ENCODE measurements at regions not wholly inside any gene's neighbourhood (a gene's known extent, or its start where the extent isn't known, plus 50 kb on each side); places are given as distances from the start of the nearest gene placed in this dataset.

GRCh38 chr5:121748686-121749085, 103.0 kb upstream of the FTMT start:
- Mint-ChIP-seq H3K9me3 (no peaks in the 10 kb centered on the region), H3K27me3 (ENCODE audit: low read depth) (peaks cover 3% of the 10 kb centered on the region), H3K4me1 (no peaks in the 10 kb centered on the region), H3K27ac (no peak overlapping the region), H3K4me3 (no peak overlapping the region), H3K36me3 (ENCODE audit: low read depth) (no peaks in the 10 kb centered on the region)
- TF ChIP-seq, protein P1, sequence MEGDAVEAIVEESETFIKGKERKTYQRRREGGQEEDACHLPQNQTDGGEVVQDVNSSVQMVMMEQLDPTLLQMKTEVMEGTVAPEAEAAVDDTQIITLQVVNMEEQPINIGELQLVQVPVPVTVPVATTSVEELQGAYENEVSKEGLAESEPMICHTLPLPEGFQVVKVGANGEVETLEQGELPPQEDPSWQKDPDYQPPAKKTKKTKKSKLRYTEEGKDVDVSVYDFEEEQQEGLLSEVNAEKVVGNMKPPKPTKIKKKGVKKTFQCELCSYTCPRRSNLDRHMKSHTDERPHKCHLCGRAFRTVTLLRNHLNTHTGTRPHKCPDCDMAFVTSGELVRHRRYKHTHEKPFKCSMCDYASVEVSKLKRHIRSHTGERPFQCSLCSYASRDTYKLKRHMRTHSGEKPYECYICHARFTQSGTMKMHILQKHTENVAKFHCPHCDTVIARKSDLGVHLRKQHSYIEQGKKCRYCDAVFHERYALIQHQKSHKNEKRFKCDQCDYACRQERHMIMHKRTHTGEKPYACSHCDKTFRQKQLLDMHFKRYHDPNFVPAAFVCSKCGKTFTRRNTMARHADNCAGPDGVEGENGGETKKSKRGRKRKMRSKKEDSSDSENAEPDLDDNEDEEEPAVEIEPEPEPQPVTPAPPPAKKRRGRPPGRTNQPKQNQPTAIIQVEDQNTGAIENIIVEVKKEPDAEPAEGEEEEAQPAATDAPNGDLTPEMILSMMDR (IDR thresholded peaks at IDR 0.05; ENCODE audit: unreplicated experiment in 3 of 3), result no peak

GRCh38 chr5:121752149-121752548, 99.5 kb upstream of the FTMT start:
- H3K36me3 Mint-ChIP-seq (ENCODE audit: low read depth), result no peaks in the 10 kb centered on the region
- TF ChIP-seq, protein P1 (IDR thresholded peaks at IDR 0.05; ENCODE audit: unreplicated experiment in 3 of 3), result no peak
- H3K4me1 Mint-ChIP-seq, result no peaks in the 10 kb centered on the region
- peaks cover 3% of the 10 kb centered on the region for H3K27me3 Mint-ChIP-seq (ENCODE audit: low read depth)
- no peak overlapping the region for H3K4me3 Mint-ChIP-seq
- no peaks in the 10 kb centered on the region for H3K9me3 Mint-ChIP-seq
- H3K27ac Mint-ChIP-seq, result no peak overlapping the region

GRCh38 chr5:121755266-121755665, 96.4 kb upstream of the FTMT start:
- TF ChIP-seq, protein P1 (IDR thresholded peaks at IDR 0.05; ENCODE audit: unreplicated experiment in 3 of 3), result no peak
- H3K4me3 Mint-ChIP-seq, result no peak overlapping the region
- H3K9me3 Mint-ChIP-seq, result no peaks in the 10 kb centered on the region
- H3K36me3 Mint-ChIP-seq (ENCODE audit: low read depth), result no peaks in the 10 kb centered on the region
- no peaks in the 10 kb centered on the region for H3K27me3 Mint-ChIP-seq (ENCODE audit: low read depth)
- H3K4me1 Mint-ChIP-seq, result no peaks in the 10 kb centered on the region
- H3K27ac Mint-ChIP-seq, result no peak overlapping the region

DNA sequence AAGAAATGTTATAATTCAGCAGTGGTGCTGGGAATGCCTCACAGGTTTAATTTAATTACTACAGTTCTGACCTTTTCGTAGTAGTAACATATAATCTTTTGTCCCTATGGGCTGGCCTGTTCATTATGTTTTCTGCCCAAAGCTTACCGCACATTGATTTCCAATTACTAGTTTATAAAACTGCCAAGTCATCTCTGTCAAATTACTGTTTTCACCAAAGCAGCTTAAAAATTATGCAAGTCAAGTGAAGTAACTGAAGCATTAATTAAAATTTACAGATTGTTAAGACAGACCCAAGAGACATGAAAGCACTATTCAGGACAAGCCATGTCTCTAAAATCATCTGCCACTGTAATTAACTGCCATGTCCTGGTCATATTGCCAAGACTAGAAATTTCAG, 93.9 kb upstream of the FTMT start:
- no peak overlapping the region for H3K4me3 Mint-ChIP-seq

DNA sequence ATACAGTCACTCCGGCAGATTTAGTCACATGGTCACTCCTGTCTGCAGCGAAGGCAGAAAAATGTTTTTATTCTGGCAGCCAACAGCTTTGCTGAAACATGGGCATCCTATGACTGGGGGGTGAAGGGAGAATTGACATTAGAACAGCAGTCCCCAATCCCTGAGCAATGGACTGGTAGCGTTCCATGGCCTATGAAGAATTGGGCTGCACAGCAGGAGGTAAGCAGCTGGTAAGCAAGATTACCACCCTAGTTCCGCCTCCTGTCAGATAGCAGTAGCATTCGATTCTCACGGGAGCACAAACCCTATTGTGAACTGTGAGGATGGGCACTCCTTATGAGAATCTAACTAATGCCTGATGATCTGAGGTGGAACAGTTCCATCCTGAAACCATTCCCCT, 93.1 kb upstream of the FTMT start:
- TF ChIP-seq, protein P1 (IDR thresholded peaks at IDR 0.05; ENCODE audit: unreplicated experiment in 3 of 3), result no peak
- no peaks in the 10 kb centered on the region for H3K9me3 Mint-ChIP-seq
- H3K36me3 Mint-ChIP-seq (ENCODE audit: low read depth), result no peaks in the 10 kb centered on the region
- H3K4me3 Mint-ChIP-seq, result no peak overlapping the region
- no peaks in the 10 kb centered on the region for H3K4me1 Mint-ChIP-seq
- H3K27me3 Mint-ChIP-seq (ENCODE audit: low read depth), result no peaks in the 10 kb centered on the region
- H3K27ac Mint-ChIP-seq, result no peak overlapping the region

More for the DNA sequence above, 93.9 kb upstream of the FTMT start:
- Mint-ChIP-seq H3K4me1 (no peaks in the 10 kb centered on the region), H3K27me3 (ENCODE audit: low read depth) (no peaks in the 10 kb centered on the region), H3K27ac (no peak overlapping the region), H3K36me3 (ENCODE audit: low read depth) (no peaks in the 10 kb centered on the region), H3K9me3 (no peaks in the 10 kb centered on the region)
- TF ChIP-seq, protein P1 (IDR thresholded peaks at IDR 0.05; ENCODE audit: unreplicated experiment in 3 of 3), result no peak

DNA sequence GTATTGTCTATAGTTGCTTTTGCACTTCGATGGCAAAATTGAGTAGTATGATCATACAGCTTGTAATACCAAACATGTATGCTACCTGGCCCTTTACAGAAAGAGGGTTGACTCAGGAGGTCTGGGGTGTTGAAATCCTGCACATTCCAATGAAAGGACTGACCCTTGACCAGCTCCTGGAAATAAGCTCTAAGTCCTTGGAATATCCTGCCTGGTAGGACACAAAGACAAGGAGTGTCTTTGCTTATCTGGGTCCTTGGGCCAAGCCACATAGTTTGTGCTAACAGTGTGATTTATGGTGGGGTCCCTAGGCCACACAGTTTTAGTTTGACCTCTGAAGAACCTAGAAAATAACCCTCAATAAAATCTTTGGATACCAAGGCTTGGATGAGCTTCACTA, 89.3 kb upstream of the FTMT start:
- H3K36me3 Mint-ChIP-seq (ENCODE audit: low read depth), result no peaks in the 10 kb centered on the region
- H3K27ac Mint-ChIP-seq, result no peak overlapping the region
- H3K4me1 Mint-ChIP-seq, result no peaks in the 10 kb centered on the region
- TF ChIP-seq, protein P1 (IDR thresholded peaks at IDR 0.05; ENCODE audit: unreplicated experiment in 3 of 3), result no peak
- no peaks in the 10 kb centered on the region for H3K27me3 Mint-ChIP-seq (ENCODE audit: low read depth)
- no peaks in the 10 kb centered on the region for H3K9me3 Mint-ChIP-seq
- no peak overlapping the region for H3K4me3 Mint-ChIP-seq
